Activated T-cell treated with anti-CD3 and anti-CD28 coated beads, Interleukin-2, amount 50 U/mL, for 24 hours (primary cell): ENCODE measurements at regions not wholly inside any gene's neighbourhood (a gene's known extent, or its start where the extent isn't known, plus 50 kb on each side); places are given as distances from the start of the nearest gene placed in this dataset.

Source experiments
- DNase-seq: peaks from one replicate; pipeline ENCODE4 v3.0.0-alpha.2; 2020
- H3K27ac Mint-ChIP-seq: 2 replicates; pipeline ENCODE4 v1.8.0; 2020; ENCODE audit warnings: mild to moderate bottlenecking, mixed read lengths
- H3K27me3 Mint-ChIP-seq: 2 replicates; pipeline ENCODE4 v1.8.0; 2020; ENCODE audit warnings: mixed read lengths
- H3K36me3 Mint-ChIP-seq: 2 replicates; pipeline ENCODE4 v1.8.0; 2020; ENCODE audit warnings: low read depth, mixed read lengths
- H3K4me1 Mint-ChIP-seq: 2 replicates; pipeline ENCODE4 v1.8.0; 2020; ENCODE audit warnings: low read depth, mixed read lengths
- H3K4me3 Mint-ChIP-seq: 2 replicates; pipeline ENCODE4 v1.8.0; 2020; ENCODE audit warnings: mild to moderate bottlenecking, moderate library complexity, mixed read lengths
- H3K9me3 Mint-ChIP-seq: 2 replicates; pipeline ENCODE4 v1.8.0; 2020; ENCODE audit warnings: mixed read lengths

GRCh38 chrX:120021927-120022326 is 55.6 kb downstream of the RHOXF2B start:
- peaks cover 53% of the 10 kb centered on the region for H3K27me3 Mint-ChIP-seq
- H3K4me1 Mint-ChIP-seq = no peaks in the 10 kb centered on the region
- H3K4me3 Mint-ChIP-seq = no peak overlapping the region
- H3K9me3 Mint-ChIP-seq = no peaks in the 10 kb centered on the region
- H3K36me3 Mint-ChIP-seq = no peaks in the 10 kb centered on the region
- no peak overlapping the region for H3K27ac Mint-ChIP-seq
- no peak for DNase-seq

GRCh38 chrX:120020305-120020704 is 57.2 kb downstream of the RHOXF2B start:
- DNase-seq = no peak
- Mint-ChIP-seq H3K4me3 (no peak overlapping the region), H3K36me3 (no peaks in the 10 kb centered on the region), H3K9me3 (no peaks in the 10 kb centered on the region), H3K27ac (no peak overlapping the region), H3K4me1 (peaks cover 7% of the 10 kb centered on the region), H3K27me3 (peaks cover 60% of the 10 kb centered on the region)

- H3K36me3 Mint-ChIP-seq = no peaks in the 10 kb centered on the region
- H3K4me1 Mint-ChIP-seq = peaks cover 14% of the 10 kb centered on the region
- DNase-seq = no peak
- no peak overlapping the region for H3K4me3 Mint-ChIP-seq
- H3K27ac Mint-ChIP-seq = no peak overlapping the region
- no peaks in the 10 kb centered on the region for H3K9me3 Mint-ChIP-seq
- peaks cover 71% of the 10 kb centered on the region for H3K27me3 Mint-ChIP-seq
These were observed 61.4 kb downstream of the RHOXF2B start for GRCh38 chrX:120016068-120016441.

GRCh38 chrX:120015145-120016067 is 62.1 kb downstream of the RHOXF2B start:
- Mint-ChIP-seq H3K4me1 (peaks cover 14% of the 10 kb centered on the region), H3K27me3 (peaks cover 69% of the 10 kb centered on the region), H3K4me3 (peak overlapping the region; percentile 53), H3K9me3 (no peaks in the 10 kb centered on the region), H3K27ac (no peak overlapping the region), H3K36me3 (no peaks in the 10 kb centered on the region)
- DNase-seq = peak; percentile 34

GRCh38 chrX:120014354-120015130 is 62.9 kb downstream of the RHOXF2B start:
- H3K36me3 Mint-ChIP-seq = no peaks in the 10 kb centered on the region
- H3K27me3 Mint-ChIP-seq = peaks cover 67% of the 10 kb centered on the region
- DNase-seq = no peak
- H3K27ac Mint-ChIP-seq = no peak overlapping the region
- peak overlapping the region; percentile 53 for H3K4me3 Mint-ChIP-seq
- H3K4me1 Mint-ChIP-seq = peaks cover 14% of the 10 kb centered on the region
- H3K9me3 Mint-ChIP-seq = no peaks in the 10 kb centered on the region

GRCh38 chrX:120001787-120002186 is 58.2 kb upstream of the NKAP start:
- Mint-ChIP-seq H3K9me3 (no peaks in the 10 kb centered on the region), H3K36me3 (no peaks in the 10 kb centered on the region), H3K4me1 (peaks cover 14% of the 10 kb centered on the region), H3K4me3 (no peak overlapping the region), H3K27ac (no peak overlapping the region), H3K27me3 (peaks cover 69% of the 10 kb centered on the region)
- DNase-seq = no peak

- Mint-ChIP-seq H3K4me3 (peak overlapping the region; percentile 58), H3K27me3 (peaks cover 75% of the 10 kb centered on the region), H3K27ac (no peak overlapping the region), H3K36me3 (no peaks in the 10 kb centered on the region), H3K4me1 (peaks cover 14% of the 10 kb centered on the region), H3K9me3 (no peaks in the 10 kb centered on the region)
- peak; percentile 40 for DNase-seq
These were observed 57.1 kb upstream of the NKAP start for GRCh38 chrX:120000490-120001246.

- no peak overlapping the region for H3K4me3 Mint-ChIP-seq
- no peaks in the 10 kb centered on the region for H3K36me3 Mint-ChIP-seq
- H3K9me3 Mint-ChIP-seq = no peaks in the 10 kb centered on the region
- H3K27me3 Mint-ChIP-seq = peaks cover 86% of the 10 kb centered on the region
- H3K4me1 Mint-ChIP-seq = peaks cover 14% of the 10 kb centered on the region
- no peak overlapping the region for H3K27ac Mint-ChIP-seq
- no peak for DNase-seq
These were observed 55.6 kb upstream of the NKAP start for GRCh38 chrX:119999087-119999634.

GRCh38 chrX:119997570-119997969 is 54.0 kb upstream of the NKAP start:
- H3K4me3 Mint-ChIP-seq = no peak overlapping the region
- DNase-seq = no peak
- H3K36me3 Mint-ChIP-seq = no peaks in the 10 kb centered on the region
- no peaks in the 10 kb centered on the region for H3K9me3 Mint-ChIP-seq
- no peak overlapping the region for H3K27ac Mint-ChIP-seq
- peaks cover 14% of the 10 kb centered on the region for H3K4me1 Mint-ChIP-seq
- peaks cover 94% of the 10 kb centered on the region for H3K27me3 Mint-ChIP-seq

- H3K27me3 Mint-ChIP-seq = peaks cover 94% of the 10 kb centered on the region
These were observed 53.3 kb upstream of the NKAP start for GRCh38 chrX:119996600-119997524.

GRCh38 chrX:119996069-119996468 is 52.5 kb upstream of the NKAP start:
- no peaks in the 10 kb centered on the region for H3K9me3 Mint-ChIP-seq
- DNase-seq = no peak
- peaks cover 94% of the 10 kb centered on the region for H3K27me3 Mint-ChIP-seq
- H3K4me3 Mint-ChIP-seq = no peak overlapping the region
- no peak overlapping the region for H3K27ac Mint-ChIP-seq
- H3K36me3 Mint-ChIP-seq = no peaks in the 10 kb centered on the region
- peaks cover 14% of the 10 kb centered on the region for H3K4me1 Mint-ChIP-seq

More at GRCh38 chrX:119996600-119997524, 53.3 kb upstream of the NKAP start:
- Mint-ChIP-seq H3K36me3 (no peaks in the 10 kb centered on the region), H3K4me1 (peaks cover 14% of the 10 kb centered on the region), H3K9me3 (no peaks in the 10 kb centered on the region), H3K27ac (no peak overlapping the region), H3K4me3 (no peak overlapping the region)
- no peak for DNase-seq
